ENCODE measurements at regions not wholly inside any gene's neighbourhood (a gene's known extent, or its start where the extent isn't known, plus 50 kb on each side); places are given as distances from the start of the nearest gene placed in this dataset.

DNA sequence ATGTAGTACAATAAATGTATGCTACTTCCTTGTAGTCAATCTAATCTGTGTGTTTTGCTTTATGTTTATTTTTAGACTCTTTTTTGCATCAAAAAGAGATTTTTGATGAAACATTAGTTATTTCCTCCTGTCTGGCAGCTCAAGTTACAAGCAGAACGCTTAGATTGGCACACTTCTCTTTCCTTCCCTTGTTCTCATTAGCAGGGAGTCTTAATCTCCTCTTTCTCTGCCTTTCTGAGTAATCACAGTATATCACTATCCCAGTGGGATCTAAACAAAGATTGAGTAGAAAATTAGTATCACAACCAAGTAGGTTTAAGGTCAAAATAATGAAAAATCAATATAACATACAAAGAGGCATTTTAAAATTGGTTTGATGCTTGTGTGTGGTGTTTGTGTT is 1192.6 kb downstream of the C4orf33 start:
- no peak for DNase-seq (ENCODE audit: low read depth in 2 of 2, low spot score in 1 of 2)

DNA sequence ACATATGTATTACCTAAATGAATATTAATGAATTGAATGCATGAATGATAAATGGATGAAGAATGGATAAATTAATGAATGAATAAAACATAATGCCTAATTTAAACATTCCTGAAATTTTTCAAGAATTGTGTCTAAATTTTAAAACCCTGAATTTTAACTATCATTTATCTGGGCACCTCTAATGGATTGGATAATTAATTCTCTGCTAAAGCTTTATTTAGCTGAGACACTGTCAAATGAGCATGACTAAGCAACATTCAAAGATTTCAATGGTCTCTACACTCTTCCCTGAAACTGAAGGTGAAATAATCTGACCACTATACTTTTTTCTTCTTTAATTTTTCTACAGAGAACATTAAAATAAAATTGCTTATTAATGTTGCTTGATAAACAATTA is 1197.7 kb downstream of the C4orf33 start:
- DNase-seq (ENCODE audit: low read depth in 2 of 2, low spot score in 1 of 2) = no peak

DNA sequence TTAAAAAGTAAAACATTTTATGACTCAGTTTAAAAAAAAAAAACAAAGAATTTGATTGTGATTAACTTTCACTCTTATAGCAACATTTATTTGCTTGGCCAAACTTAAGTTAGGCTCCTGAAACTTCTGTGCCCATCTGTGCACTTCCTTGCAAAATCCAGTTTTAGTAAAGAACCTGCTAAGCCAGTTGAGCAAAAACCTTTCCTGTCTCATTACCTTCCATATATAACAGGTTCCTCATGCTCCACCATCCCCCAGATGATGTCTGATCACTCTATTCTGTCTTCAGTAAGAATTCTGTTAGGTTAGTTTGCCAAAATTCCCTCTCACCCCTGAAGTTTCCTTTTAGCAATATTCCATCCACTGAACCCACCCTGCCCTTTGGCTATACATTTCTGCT is 1200.5 kb downstream of the C4orf33 start:
- no peak for DNase-seq (ENCODE audit: low read depth in 2 of 2, low spot score in 1 of 2)

DNA sequence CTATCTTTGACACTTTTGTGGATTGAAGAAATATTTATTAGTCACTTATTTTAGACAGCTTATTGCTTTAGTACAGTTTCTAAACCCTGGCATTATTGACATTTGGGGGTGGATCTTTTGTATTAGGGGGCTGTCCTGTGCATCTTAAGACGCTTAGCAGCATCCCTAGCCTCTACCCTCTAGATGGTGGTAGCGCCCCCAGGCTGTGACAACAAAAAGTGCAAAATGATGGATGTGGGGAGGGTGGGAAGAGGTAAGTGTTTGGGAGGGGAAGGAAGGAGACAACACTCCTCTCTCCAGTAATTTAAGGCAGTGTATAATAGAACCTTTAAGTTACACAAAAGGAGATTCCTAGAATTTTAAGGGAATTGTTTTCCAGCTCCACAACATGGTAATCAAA is 1210.6 kb downstream of the C4orf33 start:
- DNase-seq (ENCODE audit: low read depth in 2 of 2, low spot score in 1 of 2) = no peak

DNA sequence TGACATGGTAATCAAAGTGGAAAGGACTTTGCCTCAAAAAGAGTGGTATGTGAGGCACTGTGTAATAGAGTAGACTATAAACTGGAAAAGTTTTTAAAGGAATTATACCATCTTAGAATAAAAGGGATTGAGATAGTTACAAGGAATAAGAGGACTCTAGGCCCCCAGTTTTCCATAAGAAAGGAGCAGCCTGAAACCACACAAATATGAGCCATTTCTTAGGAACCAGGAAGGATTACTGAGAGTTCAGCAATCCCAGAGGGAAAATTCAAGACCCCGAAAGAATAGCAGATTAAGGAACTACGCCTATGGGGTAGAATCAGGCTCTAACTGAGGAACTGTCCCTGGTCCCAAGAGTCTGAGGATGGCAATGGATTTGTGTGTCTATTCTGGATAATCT is 1213.3 kb downstream of the C4orf33 start:
- no peak for DNase-seq (ENCODE audit: low read depth in 2 of 2, low spot score in 1 of 2)

DNA sequence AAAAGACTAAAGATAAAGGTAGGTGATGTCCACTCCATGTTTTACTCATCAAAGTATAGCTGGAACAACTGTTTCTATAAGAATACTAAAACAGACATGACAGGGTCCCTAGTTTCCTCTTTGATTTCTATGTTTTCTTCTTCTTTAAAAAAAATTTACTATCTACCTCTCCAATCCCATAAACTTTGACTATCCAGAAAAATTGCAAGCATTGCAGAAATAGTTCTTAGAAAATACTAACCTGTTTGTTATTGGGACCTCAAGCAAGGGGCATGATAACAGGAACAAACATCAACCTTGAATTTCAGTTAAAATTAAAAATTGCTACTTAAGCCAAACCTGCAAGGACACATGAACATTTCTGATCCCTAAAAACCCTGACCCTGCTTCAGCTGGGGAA is 1226.5 kb downstream of the C4orf33 start:
- no peak for DNase-seq (ENCODE audit: low read depth in 2 of 2, low spot score in 1 of 2)

DNA sequence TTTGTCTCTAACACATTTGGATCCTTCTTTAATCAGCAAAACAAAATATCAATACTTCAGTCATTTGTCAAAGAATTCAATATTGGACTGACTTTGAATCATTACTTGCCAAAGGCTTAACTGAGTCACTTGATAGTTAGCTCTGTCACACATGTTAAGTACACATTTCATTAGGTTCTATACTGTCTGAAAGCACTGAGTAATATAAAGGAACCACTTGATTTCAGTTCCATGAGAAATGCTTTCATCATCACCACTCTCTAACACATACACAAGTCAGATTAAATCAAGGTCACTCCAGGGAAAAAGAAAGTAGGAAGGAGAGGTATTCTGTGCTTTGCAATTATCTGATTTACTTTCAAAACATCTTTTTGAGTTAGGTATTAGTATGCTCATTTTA is 1233.1 kb downstream of the C4orf33 start:
- no peak for DNase-seq (ENCODE audit: low read depth in 2 of 2, low spot score in 1 of 2)

DNA sequence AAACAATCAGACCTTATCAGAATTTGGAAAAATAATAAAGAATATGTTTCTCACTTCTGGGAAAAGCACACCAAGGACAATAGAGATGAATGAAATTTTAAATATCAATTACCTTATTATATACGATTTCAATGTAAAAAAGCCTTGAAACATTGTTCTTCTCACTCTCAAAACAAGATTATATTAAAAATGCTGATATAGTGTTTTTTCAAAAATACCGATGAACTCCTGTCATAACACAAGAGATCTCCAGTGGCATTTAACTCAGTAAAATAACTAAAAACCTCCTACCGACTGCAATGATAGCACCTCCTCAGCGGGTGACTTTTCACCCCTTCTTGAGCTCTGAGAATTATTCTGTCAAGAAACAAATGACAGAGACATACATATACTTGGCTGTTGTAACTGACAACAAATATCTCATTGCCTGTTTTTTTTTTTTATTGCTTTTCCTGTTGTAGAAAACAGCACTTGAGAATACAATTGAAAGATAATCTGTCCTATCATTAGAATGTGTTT is 1237.3 kb downstream of the C4orf33 start:
- DNase-seq (ENCODE audit: low read depth in 2 of 2, low spot score in 1 of 2) = no peak

DNA sequence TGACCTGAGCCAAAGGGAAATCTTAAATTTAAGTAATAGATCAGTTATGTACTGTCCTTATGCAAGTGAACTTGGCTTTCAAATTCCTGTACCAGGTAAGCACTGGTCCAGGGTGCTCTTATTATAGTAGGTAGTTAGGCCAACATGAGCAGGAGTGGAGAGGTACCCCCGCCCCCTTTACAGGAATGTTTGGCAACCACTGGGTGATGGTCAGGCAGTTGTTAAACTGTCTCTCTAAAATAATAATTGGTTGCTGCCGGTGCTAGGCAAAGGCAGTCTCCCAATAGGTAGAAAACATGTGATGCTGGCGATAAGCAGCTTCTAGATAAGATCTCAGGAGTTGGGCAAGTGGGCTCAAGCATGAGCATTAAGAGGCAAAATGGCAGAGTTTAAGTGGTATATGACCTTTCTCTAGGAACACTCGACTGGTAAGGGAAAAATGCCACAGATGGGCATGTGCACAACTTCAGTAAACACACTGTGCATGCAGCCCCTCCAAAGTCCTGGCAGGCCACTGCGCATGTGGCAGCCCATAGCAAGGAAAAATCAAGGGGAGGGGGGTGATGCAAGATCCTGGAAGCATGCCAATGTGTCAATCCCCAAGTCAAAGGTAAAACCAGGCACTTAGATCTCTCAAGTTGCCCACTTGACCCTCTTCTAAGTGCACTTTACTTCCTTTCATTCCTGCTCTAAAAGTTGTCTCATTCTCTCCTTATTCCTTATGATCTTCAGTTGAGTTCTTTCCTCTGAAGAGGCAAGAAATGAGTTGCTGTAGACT is 1239.7 kb downstream of the C4orf33 start:
- no peak for DNase-seq (ENCODE audit: low read depth in 2 of 2, low spot score in 1 of 2)

DNA sequence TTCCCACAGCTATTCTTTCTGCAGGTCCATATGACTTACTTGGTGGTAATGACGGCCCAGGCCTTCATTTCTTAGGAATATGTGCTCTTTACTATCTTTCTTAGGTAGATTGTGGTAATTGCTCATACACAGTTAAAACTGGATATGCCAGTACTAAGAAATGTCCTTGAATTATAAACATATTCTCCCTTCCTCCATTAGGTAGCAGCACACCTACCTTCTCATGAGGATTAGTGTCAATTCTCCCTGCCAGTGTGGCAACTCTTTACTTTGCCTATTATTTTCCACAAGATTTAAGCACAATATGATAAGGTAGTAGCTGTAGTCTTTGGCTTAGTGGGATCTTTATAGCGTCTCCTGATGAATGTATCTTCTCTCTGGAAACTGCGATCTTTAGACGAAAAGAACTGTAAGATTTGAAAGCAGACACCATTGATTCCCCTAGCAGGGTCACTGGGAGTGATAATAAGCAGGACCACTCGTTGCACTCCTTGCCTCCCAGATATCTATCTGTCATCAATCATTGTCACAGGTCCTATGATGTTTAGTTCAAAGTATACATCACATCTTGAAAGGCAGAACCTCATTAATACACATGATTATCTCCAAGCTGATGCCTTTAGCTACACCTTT is 1240.7 kb downstream of the C4orf33 start:
- DNase-seq (ENCODE audit: low read depth in 2 of 2, low spot score in 1 of 2) = no peak

DNA sequence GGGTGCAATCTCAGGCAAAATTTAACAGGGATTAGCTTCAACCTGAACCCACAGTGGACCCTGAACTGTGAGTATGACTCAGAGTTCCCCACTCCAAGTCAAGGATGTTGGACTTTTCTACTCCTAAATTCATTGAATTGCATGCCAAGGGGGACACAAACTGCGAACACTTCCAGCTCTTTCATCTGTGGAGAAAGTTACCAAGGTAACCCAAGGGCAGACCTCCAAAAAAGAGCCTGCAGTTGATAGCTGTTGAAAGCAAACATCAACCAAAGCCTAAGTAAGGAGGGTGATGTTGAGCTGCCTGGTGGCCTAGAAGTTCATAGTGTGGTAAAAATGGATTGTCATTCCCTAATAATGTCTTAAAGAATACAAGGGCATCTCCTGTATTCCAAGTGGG is 1242.9 kb downstream of the C4orf33 start:
- DNase-seq (ENCODE audit: low read depth in 2 of 2, low spot score in 1 of 2) = no peak

DNA sequence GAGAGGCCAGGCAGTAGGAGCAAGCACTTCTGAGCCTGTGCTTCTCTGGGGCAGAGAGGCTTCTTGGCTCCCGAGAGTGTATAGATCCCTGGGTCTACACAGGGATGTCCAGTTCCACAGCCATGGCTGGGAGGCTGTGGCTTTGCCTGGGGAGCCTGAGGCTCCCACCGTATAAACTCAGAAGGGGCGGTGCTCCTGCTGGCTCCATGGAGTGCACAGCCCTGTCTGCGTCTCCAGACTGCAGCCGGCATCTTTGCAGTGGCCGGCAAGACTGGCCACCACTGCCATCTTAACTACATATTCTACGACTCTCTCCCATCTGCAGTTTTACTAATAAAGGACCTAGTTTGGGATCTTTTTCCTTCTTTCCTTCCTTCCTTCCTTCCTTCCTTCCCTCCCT is 1253.8 kb downstream of the C4orf33 start:
- DNase-seq (ENCODE audit: low read depth in 2 of 2, low spot score in 1 of 2) = no peak

DNA sequence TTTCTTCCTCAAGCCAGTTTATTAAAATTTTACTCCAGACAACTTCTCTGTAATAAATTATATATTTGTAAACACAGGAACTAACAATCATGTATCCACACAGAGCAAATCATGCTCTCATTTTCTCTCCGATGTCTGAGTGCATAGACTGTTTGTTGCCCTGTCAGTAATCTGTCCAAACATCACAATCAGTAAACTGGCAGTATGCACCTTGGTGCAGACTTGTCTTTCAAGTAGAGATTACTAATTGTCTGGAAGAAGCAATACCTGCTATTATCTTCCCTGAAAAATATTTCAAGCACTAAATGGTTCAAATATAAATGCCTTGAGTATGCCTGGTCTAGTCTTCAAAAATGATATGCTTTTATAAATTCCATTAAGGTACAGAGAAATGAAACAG is 1260.9 kb downstream of the C4orf33 start:
- DNase-seq (ENCODE audit: low read depth in 2 of 2, low spot score in 1 of 2) = no peak

DNA sequence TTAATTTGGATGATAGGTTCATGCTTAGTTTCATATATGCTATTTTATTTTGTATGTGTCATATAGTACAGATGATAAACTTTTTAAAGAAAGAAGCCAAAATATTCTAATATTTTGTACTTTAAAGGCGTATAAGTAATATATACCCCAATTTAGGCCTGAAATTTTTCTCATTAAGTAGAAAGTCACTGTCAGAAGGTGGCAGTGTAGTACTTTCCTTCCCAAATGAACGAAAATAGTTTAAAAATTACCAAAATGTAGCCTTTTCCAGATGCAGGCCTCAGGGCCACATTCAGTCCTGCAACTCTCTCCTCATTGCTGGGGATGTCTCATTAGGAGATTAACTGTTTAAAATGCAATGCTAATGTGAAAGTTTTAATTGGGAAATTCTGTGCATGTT is 1263.6 kb downstream of the C4orf33 start:
- DNase-seq (ENCODE audit: low read depth in 2 of 2, low spot score in 1 of 2) = no peak

DNA sequence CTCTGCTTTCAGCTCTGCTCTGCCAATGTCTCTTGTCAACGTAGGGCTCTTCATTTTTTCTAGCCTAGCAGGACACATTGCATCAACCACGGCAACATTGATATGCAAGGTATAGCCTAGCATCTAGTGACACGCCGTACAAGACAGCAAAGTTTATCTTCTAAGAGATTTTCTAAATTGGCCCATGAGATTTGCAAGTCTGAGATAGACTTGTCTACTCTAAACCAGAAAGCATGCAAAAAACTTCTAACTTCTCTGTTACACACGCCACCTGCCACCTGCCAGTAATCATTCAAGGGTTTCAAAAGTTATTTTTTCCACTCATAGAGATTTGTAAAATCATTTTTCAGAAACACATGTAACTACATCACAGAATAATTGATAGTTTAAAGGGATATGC is 1265.7 kb downstream of the C4orf33 start:
- no peak for DNase-seq (ENCODE audit: low read depth in 2 of 2, low spot score in 1 of 2)

DNA sequence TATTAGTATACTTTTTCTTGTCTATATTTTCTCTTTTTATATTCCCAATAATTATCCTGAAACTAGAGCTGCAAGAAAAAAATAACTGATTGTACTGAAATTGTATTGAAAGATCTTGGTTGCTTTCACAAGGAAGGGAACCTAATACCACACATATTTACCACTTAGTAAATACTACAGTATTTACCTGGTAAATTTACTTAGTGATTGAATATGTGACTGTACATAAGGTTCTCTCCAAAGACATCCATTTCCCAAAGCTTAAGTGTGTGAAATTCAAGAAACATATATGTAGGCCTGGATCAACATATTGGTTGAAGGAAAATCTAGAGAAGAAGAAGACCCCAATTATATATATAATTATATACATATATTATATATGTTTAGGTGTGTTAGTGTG is 1272.7 kb downstream of the C4orf33 start:
- no peak for DNase-seq (ENCODE audit: low read depth in 2 of 2, low spot score in 1 of 2)

DNA sequence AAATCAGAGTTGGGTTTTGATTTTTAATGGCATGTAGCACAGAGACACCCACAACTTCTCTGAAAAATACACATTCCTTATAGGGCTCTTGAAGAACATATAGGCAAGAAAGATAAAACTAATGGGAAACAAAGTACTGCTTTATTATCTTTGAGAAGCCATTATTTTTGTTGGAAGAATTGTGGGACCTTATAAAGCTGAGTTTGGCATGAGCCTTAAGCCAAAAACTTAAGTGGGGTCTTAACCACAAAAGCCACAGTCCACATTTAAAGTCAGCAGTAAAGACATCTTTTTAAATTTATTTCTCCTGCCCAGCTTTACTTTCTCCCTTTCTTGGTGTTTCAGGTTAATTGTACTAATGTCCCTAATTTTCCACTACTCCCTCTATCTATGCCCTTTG is 1297.3 kb downstream of the C4orf33 start:
- DNase-seq (ENCODE audit: low read depth in 2 of 2, low spot score in 1 of 2) = no peak

DNA sequence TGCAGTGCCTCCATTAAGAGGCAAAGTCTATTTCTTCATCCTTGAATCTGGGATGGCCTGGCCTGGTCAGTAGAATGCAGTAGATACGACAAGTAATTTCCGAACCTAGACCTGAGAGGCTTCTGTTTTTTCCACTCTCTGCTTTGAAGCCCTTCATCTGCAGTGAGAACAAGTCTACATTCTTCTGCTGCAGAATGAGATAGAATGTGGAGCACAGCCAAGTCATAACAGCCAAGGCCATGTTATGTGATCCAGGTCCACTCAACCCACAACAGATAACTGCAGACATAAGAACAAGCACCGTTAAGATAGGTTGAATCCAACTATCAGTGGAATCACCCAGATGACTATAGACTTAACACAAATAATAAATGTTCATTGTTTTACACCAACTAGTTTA is 1297.7 kb downstream of the C4orf33 start:
- no peak for DNase-seq (ENCODE audit: low read depth in 2 of 2, low spot score in 1 of 2)

DNA sequence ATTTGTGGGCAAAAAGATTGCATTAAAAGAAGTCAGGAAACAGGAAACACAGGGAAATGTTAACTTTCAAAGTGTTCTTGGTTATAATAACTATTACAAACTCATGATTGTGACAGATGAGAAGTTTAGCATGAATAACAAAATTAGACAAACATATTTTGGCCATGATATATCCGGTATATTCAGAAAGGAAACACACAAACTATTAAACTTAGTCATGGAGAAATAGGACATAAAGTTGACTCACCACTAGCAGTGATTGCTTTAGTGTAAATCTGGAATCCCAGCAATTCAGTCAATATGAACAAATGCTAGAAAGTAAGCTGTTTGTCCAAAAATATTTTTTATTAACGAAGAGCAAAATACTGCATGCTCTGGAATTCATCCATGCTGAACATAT is 1299.9 kb downstream of the C4orf33 start:
- no peak for DNase-seq (ENCODE audit: low read depth in 2 of 2, low spot score in 1 of 2)

DNA sequence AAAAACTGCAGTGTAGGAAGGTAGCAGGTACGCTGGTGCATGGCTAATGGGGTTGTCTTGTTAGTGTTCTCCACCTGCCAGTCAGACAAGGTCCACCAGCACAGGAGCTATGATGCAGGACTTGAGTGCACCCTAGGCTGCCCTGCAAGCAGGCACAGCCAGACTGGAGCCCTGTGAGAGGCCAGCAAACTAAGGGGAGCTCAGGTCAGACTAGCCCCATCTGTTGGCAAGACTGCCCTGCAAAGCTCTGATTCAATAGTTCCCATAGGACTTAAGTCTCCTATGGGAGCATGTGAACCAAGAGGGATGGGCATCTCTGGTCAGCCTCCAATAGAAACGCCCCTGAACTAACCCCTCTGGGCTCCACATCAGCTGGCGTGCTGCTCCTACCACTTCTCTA is 1307.3 kb downstream of the C4orf33 start:
- DNase-seq (ENCODE audit: low read depth in 2 of 2, low spot score in 1 of 2) = no peak

DNA sequence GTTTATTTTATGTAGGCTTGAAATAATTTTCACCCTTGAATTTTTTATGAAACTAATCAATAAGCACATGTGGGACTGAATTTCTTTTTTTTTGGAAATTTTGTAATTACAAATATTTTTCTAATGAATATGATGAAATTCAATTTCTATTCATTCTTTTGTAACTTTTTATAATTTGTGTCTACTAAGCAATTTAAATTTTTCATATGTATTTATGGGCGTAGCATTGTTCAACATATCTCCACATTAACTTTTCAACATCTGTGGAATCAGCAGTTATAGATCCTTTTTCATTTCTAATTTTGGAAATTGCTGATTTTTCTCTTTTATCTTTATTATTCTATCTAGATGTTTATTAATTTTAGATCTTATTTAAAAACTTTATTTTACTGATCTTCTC is 1320.3 kb downstream of the C4orf33 start:
- DNase-seq (ENCODE audit: low read depth in 2 of 2, low spot score in 1 of 2) = no peak

DNA sequence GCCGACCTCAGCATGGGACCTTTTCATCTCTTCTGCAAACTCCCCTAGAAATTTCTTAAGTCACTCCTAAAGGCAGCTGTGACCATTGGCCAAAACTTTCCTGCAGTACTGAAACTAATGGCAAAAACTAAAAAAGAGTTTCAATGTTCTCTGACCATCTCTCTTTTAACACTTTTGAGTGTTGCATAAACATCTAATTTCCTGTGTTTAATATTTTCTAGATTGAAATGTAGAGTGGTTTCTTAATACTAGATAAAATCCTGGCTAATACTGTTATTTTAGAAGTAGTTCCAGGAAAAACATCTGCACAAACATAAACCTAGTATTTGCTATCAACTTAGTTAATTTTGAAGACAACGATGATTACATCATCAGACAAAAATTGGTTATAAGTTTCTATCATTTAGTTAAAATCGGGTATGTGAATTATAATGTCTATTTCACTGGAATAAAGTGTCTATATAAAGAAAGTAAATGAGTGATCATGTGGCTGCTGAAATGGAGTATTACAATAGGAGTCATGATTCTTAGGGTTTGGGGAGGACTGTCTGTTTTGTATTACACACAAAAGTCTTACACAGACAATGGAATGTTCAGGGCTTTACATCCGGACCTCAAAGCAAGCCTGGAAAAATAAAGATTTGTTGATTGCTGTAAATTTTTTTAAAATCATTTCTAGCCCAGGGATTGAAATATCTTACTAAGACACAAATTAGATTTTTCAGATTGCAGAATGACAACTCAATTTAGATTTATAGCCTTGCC is 1323.4 kb downstream of the C4orf33 start:
- DNase-seq (ENCODE audit: low read depth in 2 of 2, low spot score in 1 of 2) = no peak

All from stimulated activated CD8-positive, alpha-beta memory T cell treated with anti-CD3 and anti-CD28 coated beads, Interleukin-4, amount 100 ng/mL, for 1 hour (primary cell).